GM12878 (cell line): ENCODE measurements at regions not wholly inside any gene's neighbourhood (a gene's known extent, or its start where the extent isn't known, plus 50 kb on each side); places are given as distances from the start of the nearest gene placed in this dataset.
A peak's percentile ranks its signal among the peaks of the same experiment; 100 is the strongest.

Source experiments
- BHLHE40 ChIP-seq, 2 experiments: fragments of 450-650 bp in 1 of 2; IDR thresholded peaks; 2 replicates each; pipeline ENCODE4 v1.6.1; 2011 to 2017; ENCODE audit warnings: low read depth in 2 of 2, borderline replicate concordance in 1 of 2, improper control_type of control experiment in 1 of 2, low read length in 1 of 2, mild to moderate bottlenecking in 1 of 2
- CHD1 ChIP-seq: IDR thresholded peaks from 2 replicates; pipeline ENCODE4 v1.6.1; 2012; ENCODE audit warnings: low read depth, low read length, improper control_type of control experiment
- CREB1 ChIP-seq: IDR thresholded peaks from 2 replicates; pipeline ENCODE4 v1.6.1; 2012; ENCODE audit warnings: low read depth, mild to moderate bottlenecking, inconsistent platforms
- FOS ChIP-seq: IDR thresholded peaks from 3 replicates; pipeline ENCODE4 v1.6.1; 2011; ENCODE audit warnings: borderline replicate concordance; ENCODE audit not compliant: insufficient read length; ENCODE audit errors: extremely low read depth
- KAT2A ChIP-seq: conservative IDR thresholded peaks from 2 replicates; pipeline ENCODE4 v1.6.1; 2011; ENCODE audit warnings: low read depth, low read length; ENCODE audit not compliant: control insufficient read depth
- MEF2A ChIP-seq: IDR thresholded peaks from 2 replicates; pipeline ENCODE4 v1.6.1; 2011; ENCODE audit warnings: low read depth, mild to moderate bottlenecking, low read length, moderate library complexity; ENCODE audit not compliant: insufficient read depth
- MXI1 ChIP-seq: fragments of 150-350 bp; IDR thresholded peaks from 2 replicates; pipeline ENCODE4 v1.6.1; 2011; ENCODE audit warnings: low read depth, mild to moderate bottlenecking, inconsistent platforms, low read length, improper control_type of control experiment
- MYB ChIP-seq: fragments of 150-350 bp; IDR thresholded peaks from 2 replicates; pipeline ENCODE4 v1.6.1; 2014; ENCODE audit warnings: mild to moderate bottlenecking, low read depth, low read length, borderline replicate concordance
- NFYB ChIP-seq: IDR thresholded peaks from 2 replicates; pipeline ENCODE4 v1.6.1; 2011; ENCODE audit warnings: low read depth, mild to moderate bottlenecking, low read length, improper control_type of control experiment, moderate library complexity; ENCODE audit not compliant: insufficient read depth
- PAX5 ChIP-seq: IDR thresholded peaks from 2 replicates; pipeline ENCODE4 v1.6.1; 2011; ENCODE audit warnings: low read depth, low read length, borderline replicate concordance
- POLR2AphosphoS2 ChIP-seq: IDR thresholded peaks from 2 replicates; pipeline ENCODE4 v1.6.1; 2011; ENCODE audit warnings: low read depth, mild to moderate bottlenecking, low read length, improper control_type of control experiment, moderate library complexity
- RAD21 ChIP-seq: IDR thresholded peaks from 2 replicates; pipeline ENCODE4 v1.6.1; 2011; ENCODE audit warnings: mild to moderate bottlenecking, low read depth, low read length, moderate library complexity; ENCODE audit not compliant: insufficient read depth
- SREBF1 ChIP-seq: IDR thresholded peaks from 2 replicates; pipeline ENCODE4 v1.6.1; 2012; ENCODE audit warnings: mild to moderate bottlenecking, low read length
- STAT1 ChIP-seq: fragments of 450-650 bp; conservative IDR thresholded peaks from 2 replicates; pipeline ENCODE4 v1.6.1; 2014; ENCODE audit warnings: antibody characterized with exemption, mild to moderate bottlenecking
- ZZZ3 ChIP-seq: IDR thresholded peaks from 2 replicates; pipeline ENCODE4 v1.6.1; 2011; ENCODE audit warnings: low read depth; ENCODE audit not compliant: control insufficient read depth, insufficient read length
- TF ChIP-seq, protein P1 (sequence below): fragments of 450-650 bp; IDR thresholded peaks from 2 replicates; pipeline ENCODE4 v1.6.1; 2017; ENCODE audit warnings: mild to moderate bottlenecking
- TF ChIP-seq, protein P2 (sequence below): IDR thresholded peaks from 2 replicates; pipeline ENCODE4 v1.6.1; 2011; ENCODE audit warnings: low read depth, mild to moderate bottlenecking, low read length, moderate library complexity, borderline replicate concordance; ENCODE audit errors: extremely low read depth
- TF ChIP-seq, protein P3 (sequence below): fragments of 450-650 bp; formaldehyde crosslinking; IDR thresholded peaks from 2 replicates; pipeline ENCODE4 v1.4.0; 2022; ENCODE audit warnings: mild to moderate bottlenecking, moderate library complexity
- TF ChIP-seq, protein P4 (sequence below): fragments of 450-650 bp; formaldehyde crosslinking; IDR thresholded peaks from 2 replicates; pipeline ENCODE4 v1.5.0; 2022; ENCODE audit warnings: mild to moderate bottlenecking, missing genetic modification characterization
- TF ChIP-seq, protein P5 (sequence below): fragments of 450-650 bp; IDR thresholded peaks from 2 replicates; pipeline ENCODE4 v1.6.1; 2014; ENCODE audit warnings: mild to moderate bottlenecking

DNA sequence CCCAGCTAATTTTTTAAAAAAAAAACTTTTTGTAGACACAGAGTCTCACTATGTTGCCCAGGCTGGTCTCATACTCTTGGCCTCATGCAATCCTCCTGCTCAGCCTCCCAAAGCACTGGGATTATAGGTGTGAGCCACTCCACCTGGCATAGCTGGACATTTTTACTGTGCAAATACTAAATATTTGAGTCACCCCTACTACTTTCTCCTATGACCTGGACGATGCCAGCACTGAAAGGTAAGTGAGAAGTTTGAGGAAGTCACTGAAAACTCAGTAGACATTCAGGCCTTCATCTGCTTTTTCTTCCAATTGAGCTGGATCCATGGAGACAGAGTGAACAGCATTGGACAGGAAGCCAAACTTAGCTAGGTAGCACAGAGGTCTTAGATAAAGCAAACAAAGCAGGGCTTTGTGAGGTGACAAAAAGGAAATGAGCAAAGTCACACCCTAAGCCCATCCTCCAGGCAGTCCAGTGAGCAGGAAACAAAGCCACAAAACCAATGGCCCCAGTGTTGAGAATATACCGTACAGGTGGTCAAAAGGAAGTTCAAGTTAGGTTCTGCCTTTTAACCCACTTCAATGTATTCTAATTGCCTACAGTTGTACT lies 192.6 kb upstream of the RASA1 start (continued):
- no peak for TF ChIP-seq KAT2A
- TF ChIP-seq BHLHE40 (IDR thresholded peaks at IDR 0.05; ENCODE audit: borderline replicate concordance in 1 of 2, low read depth in 2 of 2, low read length in 1 of 2): peak in 1 of 2 experiments; percentile 31; a peak in 1 of 4 replicates
- TF ChIP-seq CHD1: no peak
- no peak for TF ChIP-seq MXI1
- TF ChIP-seq, protein P1, sequence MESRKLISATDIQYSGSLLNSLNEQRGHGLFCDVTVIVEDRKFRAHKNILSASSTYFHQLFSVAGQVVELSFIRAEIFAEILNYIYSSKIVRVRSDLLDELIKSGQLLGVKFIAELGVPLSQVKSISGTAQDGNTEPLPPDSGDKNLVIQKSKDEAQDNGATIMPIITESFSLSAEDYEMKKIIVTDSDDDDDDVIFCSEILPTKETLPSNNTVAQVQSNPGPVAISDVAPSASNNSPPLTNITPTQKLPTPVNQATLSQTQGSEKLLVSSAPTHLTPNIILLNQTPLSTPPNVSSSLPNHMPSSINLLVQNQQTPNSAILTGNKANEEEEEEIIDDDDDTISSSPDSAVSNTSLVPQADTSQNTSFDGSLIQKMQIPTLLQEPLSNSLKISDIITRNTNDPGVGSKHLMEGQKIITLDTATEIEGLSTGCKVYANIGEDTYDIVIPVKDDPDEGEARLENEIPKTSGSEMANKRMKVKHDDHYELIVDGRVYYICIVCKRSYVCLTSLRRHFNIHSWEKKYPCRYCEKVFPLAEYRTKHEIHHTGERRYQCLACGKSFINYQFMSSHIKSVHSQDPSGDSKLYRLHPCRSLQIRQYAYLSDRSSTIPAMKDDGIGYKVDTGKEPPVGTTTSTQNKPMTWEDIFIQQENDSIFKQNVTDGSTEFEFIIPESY: no peak
- no peak for TF ChIP-seq SREBF1
- no peak for TF ChIP-seq MYB
- TF ChIP-seq ZZZ3: no peak
- no peak for TF ChIP-seq NFYB
- TF ChIP-seq PAX5: 0 out of 2 replicates have a peak, but pooled peaks have one; percentile 50
- no peak for TF ChIP-seq CREB1
- TF ChIP-seq MEF2A: peak; percentile 48; the same call in 1 of the 2 replicates
- TF ChIP-seq, protein P2, sequence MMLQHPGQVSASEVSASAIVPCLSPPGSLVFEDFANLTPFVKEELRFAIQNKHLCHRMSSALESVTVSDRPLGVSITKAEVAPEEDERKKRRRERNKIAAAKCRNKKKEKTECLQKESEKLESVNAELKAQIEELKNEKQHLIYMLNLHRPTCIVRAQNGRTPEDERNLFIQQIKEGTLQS: no peak
- TF ChIP-seq, protein P3, sequence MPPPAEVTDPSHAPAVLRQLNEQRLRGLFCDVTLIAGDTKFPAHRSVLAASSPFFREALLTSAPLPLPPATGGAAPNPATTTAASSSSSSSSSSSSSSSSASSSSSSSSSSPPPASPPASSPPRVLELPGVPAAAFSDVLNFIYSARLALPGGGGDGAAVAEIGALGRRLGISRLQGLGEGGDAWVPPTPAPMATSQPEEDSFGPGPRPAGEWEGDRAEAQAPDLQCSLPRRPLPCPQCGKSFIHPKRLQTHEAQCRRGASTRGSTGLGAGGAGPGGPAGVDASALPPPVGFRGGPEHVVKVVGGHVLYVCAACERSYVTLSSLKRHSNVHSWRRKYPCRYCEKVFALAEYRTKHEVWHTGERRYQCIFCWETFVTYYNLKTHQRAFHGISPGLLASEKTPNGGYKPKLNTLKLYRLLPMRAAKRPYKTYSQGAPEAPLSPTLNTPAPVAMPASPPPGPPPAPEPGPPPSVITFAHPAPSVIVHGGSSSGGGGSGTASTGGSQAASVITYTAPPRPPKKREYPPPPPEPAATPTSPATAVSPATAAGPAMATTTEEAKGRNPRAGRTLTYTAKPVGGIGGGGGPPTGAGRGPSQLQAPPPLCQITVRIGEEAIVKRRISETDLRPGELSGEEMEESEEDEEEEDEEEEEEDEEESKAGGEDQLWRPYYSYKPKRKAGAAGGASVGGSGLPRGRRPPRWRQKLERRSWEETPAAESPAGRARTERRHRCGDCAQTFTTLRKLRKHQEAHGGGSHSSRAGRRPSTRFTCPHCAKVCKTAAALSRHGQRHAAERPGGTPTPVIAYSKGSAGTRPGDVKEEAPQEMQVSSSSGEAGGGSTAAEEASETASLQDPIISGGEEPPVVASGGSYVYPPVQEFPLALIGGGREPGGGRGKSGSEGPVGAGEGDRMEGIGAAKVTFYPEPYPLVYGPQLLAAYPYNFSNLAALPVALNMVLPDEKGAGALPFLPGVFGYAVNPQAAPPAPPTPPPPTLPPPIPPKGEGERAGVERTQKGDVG (CRISPR knock-in tag): no peak
- TF ChIP-seq, protein P4, sequence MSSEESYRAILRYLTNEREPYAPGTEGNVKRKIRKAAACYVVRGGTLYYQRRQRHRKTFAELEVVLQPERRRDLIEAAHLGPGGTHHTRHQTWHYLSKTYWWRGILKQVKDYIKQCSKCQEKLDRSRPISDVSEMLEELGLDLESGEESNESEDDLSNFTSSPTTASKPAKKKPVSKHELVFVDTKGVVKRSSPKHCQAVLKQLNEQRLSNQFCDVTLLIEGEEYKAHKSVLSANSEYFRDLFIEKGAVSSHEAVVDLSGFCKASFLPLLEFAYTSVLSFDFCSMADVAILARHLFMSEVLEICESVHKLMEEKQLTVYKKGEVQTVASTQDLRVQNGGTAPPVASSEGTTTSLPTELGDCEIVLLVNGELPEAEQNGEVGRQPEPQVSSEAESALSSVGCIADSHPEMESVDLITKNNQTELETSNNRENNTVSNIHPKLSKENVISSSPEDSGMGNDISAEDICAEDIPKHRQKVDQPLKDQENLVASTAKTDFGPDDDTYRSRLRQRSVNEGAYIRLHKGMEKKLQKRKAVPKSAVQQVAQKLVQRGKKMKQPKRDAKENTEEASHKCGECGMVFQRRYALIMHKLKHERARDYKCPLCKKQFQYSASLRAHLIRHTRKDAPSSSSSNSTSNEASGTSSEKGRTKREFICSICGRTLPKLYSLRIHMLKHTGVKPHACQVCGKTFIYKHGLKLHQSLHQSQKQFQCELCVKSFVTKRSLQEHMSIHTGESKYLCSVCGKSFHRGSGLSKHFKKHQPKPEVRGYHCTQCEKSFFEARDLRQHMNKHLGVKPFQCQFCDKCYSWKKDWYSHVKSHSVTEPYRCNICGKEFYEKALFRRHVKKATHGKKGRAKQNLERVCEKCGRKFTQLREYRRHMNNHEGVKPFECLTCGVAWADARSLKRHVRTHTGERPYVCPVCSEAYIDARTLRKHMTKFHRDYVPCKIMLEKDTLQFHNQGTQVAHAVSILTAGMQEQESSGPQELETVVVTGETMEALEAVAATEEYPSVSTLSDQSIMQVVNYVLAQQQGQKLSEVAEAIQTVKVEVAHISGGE (CRISPR knock-in tag): no peak
- peak; percentile 14; the same call in 1 of the 2 replicates for TF ChIP-seq RAD21
- no peak for TF ChIP-seq POLR2AphosphoS2
- TF ChIP-seq FOS: no peak
- TF ChIP-seq STAT1: no peak
- TF ChIP-seq, protein P5, sequence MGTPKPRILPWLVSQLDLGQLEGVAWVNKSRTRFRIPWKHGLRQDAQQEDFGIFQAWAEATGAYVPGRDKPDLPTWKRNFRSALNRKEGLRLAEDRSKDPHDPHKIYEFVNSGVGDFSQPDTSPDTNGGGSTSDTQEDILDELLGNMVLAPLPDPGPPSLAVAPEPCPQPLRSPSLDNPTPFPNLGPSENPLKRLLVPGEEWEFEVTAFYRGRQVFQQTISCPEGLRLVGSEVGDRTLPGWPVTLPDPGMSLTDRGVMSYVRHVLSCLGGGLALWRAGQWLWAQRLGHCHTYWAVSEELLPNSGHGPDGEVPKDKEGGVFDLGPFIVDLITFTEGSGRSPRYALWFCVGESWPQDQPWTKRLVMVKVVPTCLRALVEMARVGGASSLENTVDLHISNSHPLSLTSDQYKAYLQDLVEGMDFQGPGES: no peak
